Panc1 (cell line): ENCODE measurements at regions not wholly inside any gene's neighbourhood (a gene's known extent, or its start where the extent isn't known, plus 50 kb on each side); places are given as distances from the start of the nearest gene placed in this dataset.

Experiments used
- ATAC-seq: fragments of 200-7000 bp; cut with Tn5 transposase; 2 replicates; pipeline ENCODE4 v1.9.1; 2020; ENCODE audit warnings: mild to moderate bottlenecking, moderate library complexity
- BruUV-seq: library from RNA; stranded (reverse); fragments of 400-500 nt; replicated peaks from 2 replicates; lab custom pipeline; 2021; lab: Mats Ljungman, UMichigan
- CTCF ChIA-PET: fragments of 300-600 bp; sonication (Branson Sonifier 250); formaldehyde crosslinking; loops from one replicate; lab custom pipeline; 2022; ENCODE audit warnings: antibody characterized with exemption; lab: Charles Lee
- POLR2A ChIA-PET: fragments of 300-600 bp; sonication (Branson Sonifier 250); formaldehyde crosslinking; loops from one replicate; lab custom pipeline; 2022; ENCODE audit warnings: antibody characterized with exemption; lab: Charles Lee
- DNase-seq: peaks from one replicate; pipeline ENCODE4 v3.0.0-alpha.2; 2010; ENCODE audit warnings: low read depth, low spot score
- H3K27ac ChIP-seq: 2 replicates; pipeline ENCODE4 v1.5.1; 2011; ENCODE audit warnings: mild to moderate bottlenecking, low read length, inconsistent platforms
- H3K27me3 ChIP-seq: fragments of 200-500 bp; sonication (Bioruptor generic); 2 replicates; pipeline ENCODE4 v1.6.0; 2014; ENCODE audit warnings: low read length, inconsistent platforms; ENCODE audit not compliant: control insufficient read depth, insufficient read depth
- H3K36me3 ChIP-seq: fragments of 200-500 bp; sonication (Bioruptor generic); 2 replicates; pipeline ENCODE4 v1.5.1; 2014; ENCODE audit warnings: inconsistent platforms, mild to moderate bottlenecking, low read length, moderate library complexity; ENCODE audit not compliant: control insufficient read depth, insufficient read depth
- H3K4me1 ChIP-seq: 2 replicates; pipeline ENCODE4 v1.5.1; 2011; ENCODE audit warnings: inconsistent platforms, mild to moderate bottlenecking, low read length, moderate library complexity; ENCODE audit not compliant: control insufficient read depth, insufficient read depth
- H3K4me3 ChIP-seq, 2 experiments: 2 replicates each; pipeline ENCODE4 v1.5.1; 2011 to 2012; ENCODE audit warnings: low read depth in 2 of 2, low read length in 2 of 2, mild to moderate bottlenecking in 2 of 2, inconsistent platforms in 1 of 2, moderate library complexity in 1 of 2
- H3K9me3 ChIP-seq: fragments of 200-500 bp; sonication (Bioruptor generic); 2 replicates; pipeline ENCODE4 v1.5.1; 2014; ENCODE audit warnings: low read depth, mild to moderate bottlenecking, inconsistent platforms, low read length, moderate library complexity; ENCODE audit not compliant: control insufficient read depth, insufficient read depth
- POLR2AphosphoS5 ChIP-seq: IDR thresholded peaks from 2 replicates; pipeline ENCODE4 v1.6.1; 2012; ENCODE audit warnings: mild to moderate bottlenecking, low read depth, low read length, moderate library complexity
- SIN3A ChIP-seq: IDR thresholded peaks from 2 replicates; pipeline ENCODE4 v1.6.1; 2012; ENCODE audit warnings: low read depth, mild to moderate bottlenecking, low read length, moderate library complexity, borderline replicate concordance; ENCODE audit not compliant: insufficient read depth
- TCF7L2 ChIP-seq: IDR thresholded peaks from 2 replicates; pipeline ENCODE4 v1.6.1; 2011; ENCODE audit warnings: mild to moderate bottlenecking, low read depth, low read length, inconsistent platforms
- in situ Hi-C: cut with HindIII; loops from 2 replicates; pipeline ENCODE4 v1.10.0; 2016; ENCODE audit warnings: low sequenced_read_pairs, low pct_unique_long_range_greater_than_20kb
- intact Hi-C: fragments of 100-400 bp; cut with micrococcal nuclease; formaldehyde crosslinking; loops from one replicate; pipeline ENCODE4 v1.10.0; 2022; ENCODE audit not compliant: unreplicated experiment
- TF ChIP-seq, protein P1 (sequence below), 2 experiments: IDR thresholded peaks; 2 replicates each; pipeline ENCODE4 v1.6.1; 2011 to 2012; ENCODE audit warnings: low read depth in 2 of 2, control low read depth in 1 of 2, low read length in 1 of 2, mild to moderate bottlenecking in 1 of 2, moderate library complexity in 1 of 2; ENCODE audit not compliant: insufficient read depth in 1 of 2
- TF ChIP-seq, protein P2 (sequence below): fragments of 450-650 bp; IDR thresholded peaks from 2 replicates; pipeline ENCODE4 v1.5.1; 2017; ENCODE audit warnings: mild to moderate bottlenecking

DNA sequence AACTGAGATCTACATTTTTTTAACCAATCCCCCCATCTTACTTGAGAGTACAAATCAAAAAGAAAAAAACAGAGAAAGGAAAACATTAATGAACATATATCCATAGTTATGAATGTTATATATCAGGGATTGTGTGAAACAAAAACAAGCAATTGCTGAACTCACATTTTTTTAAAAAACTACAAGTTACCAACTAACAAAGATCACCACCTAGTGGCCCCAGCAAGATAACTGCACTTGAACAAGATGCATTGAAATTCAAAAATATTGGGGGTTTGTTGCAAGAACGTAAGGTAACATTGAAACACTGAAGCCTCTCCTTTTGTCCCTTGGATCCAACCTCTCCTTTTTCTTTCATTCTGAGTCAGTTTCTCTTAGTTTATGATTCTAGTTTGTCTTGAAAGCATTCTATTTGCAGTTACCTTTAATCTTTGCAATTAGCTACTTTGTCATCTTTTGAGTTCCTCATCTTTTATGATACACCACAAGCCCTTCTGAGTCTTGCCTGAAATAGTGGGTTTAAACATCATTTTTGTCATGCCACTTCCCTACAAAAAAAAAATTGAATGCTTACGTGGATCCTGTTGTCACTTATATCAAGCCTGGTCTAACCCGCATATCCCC lies 87.3 kb upstream of the TES start:
- ATAC-seq (no peak), DNase-seq (peak; percentile 17)
- CTCF ChIA-PET, result interaction anchor here (0.6 kb wide), 1 partner anchor 270 kb away, joined by 3 read pairs; no protein-coding TSS in a partner anchor
- Histone ChIP-seq H3K36me3 (no peaks in the 10 kb centered on the region), H3K9me3 (peaks cover 5% of the 10 kb centered on the region; the same call in 1 of the 2 replicates), H3K27me3 (peaks cover 14% of the 10 kb centered on the region), H3K27ac (no peak overlapping the region), H3K4me1 (no peaks in the 10 kb centered on the region), H3K4me3 (no peak overlapping the region)
- intact Hi-C loops, result no loop called here
- POLR2A ChIA-PET, result no interaction called here
- in situ Hi-C loops, result no loop called here
- no peak for TF ChIP-seq TCF7L2
- TF ChIP-seq, protein P1, sequence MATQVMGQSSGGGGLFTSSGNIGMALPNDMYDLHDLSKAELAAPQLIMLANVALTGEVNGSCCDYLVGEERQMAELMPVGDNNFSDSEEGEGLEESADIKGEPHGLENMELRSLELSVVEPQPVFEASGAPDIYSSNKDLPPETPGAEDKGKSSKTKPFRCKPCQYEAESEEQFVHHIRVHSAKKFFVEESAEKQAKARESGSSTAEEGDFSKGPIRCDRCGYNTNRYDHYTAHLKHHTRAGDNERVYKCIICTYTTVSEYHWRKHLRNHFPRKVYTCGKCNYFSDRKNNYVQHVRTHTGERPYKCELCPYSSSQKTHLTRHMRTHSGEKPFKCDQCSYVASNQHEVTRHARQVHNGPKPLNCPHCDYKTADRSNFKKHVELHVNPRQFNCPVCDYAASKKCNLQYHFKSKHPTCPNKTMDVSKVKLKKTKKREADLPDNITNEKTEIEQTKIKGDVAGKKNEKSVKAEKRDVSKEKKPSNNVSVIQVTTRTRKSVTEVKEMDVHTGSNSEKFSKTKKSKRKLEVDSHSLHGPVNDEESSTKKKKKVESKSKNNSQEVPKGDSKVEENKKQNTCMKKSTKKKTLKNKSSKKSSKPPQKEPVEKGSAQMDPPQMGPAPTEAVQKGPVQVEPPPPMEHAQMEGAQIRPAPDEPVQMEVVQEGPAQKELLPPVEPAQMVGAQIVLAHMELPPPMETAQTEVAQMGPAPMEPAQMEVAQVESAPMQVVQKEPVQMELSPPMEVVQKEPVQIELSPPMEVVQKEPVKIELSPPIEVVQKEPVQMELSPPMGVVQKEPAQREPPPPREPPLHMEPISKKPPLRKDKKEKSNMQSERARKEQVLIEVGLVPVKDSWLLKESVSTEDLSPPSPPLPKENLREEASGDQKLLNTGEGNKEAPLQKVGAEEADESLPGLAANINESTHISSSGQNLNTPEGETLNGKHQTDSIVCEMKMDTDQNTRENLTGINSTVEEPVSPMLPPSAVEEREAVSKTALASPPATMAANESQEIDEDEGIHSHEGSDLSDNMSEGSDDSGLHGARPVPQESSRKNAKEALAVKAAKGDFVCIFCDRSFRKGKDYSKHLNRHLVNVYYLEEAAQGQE (IDR thresholded peaks at IDR 0.05; ENCODE audit: insufficient read depth in 1 of 2, low read depth in 2 of 2, low read length in 1 of 2), result no peak
- no peak for TF ChIP-seq SIN3A
- TF ChIP-seq POLR2AphosphoS5, result no peak
- TF ChIP-seq, protein P2, sequence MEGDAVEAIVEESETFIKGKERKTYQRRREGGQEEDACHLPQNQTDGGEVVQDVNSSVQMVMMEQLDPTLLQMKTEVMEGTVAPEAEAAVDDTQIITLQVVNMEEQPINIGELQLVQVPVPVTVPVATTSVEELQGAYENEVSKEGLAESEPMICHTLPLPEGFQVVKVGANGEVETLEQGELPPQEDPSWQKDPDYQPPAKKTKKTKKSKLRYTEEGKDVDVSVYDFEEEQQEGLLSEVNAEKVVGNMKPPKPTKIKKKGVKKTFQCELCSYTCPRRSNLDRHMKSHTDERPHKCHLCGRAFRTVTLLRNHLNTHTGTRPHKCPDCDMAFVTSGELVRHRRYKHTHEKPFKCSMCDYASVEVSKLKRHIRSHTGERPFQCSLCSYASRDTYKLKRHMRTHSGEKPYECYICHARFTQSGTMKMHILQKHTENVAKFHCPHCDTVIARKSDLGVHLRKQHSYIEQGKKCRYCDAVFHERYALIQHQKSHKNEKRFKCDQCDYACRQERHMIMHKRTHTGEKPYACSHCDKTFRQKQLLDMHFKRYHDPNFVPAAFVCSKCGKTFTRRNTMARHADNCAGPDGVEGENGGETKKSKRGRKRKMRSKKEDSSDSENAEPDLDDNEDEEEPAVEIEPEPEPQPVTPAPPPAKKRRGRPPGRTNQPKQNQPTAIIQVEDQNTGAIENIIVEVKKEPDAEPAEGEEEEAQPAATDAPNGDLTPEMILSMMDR, result peak; percentile 76; the same call in 1 of the 2 replicates
- BruUV-seq, result no TSS peak

DNA sequence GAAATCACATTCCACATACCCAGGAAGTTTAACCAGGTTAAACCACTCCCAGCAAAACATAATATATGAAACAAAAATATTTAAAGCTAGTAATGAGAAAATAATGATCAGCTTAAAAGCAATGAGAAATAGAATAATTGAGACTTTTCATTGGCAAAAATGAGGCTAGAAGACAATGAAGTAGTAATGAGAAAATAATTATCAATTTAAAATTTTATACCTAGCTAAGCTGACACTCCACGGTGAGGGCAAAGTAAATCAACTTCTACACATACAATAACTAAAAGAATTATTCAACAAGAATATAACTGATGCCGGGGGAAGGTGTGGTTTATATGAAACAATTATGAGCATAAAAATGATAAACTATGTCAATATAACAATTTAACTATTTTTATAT lies 82.2 kb upstream of the TES start:
- POLR2A ChIA-PET, result interaction anchor here (0.7 kb wide), 1 partner anchor 25 kb away, joined by 3 read pairs; no protein-coding TSS in a partner anchor
- no peak for DNase-seq
- Histone ChIP-seq H3K9me3 (peaks cover 7% of the 10 kb centered on the region; the same call in 1 of the 2 replicates), H3K27ac (no peak overlapping the region), H3K36me3 (no peaks in the 10 kb centered on the region), H3K4me1 (no peaks in the 10 kb centered on the region; the same call in 1 of the 2 replicates), H3K27me3 (peaks cover 4% of the 10 kb centered on the region), H3K4me3 (no peak overlapping the region)
- ATAC-seq, result no peak
- in situ Hi-C loops, result no loop called here
- CTCF ChIA-PET, result no interaction called here
- intact Hi-C loops, result no loop called here
- no TSS peak for BruUV-seq
- TF ChIP-seq POLR2AphosphoS5 (no peak), TCF7L2 (no peak), SIN3A (no peak)
- TF ChIP-seq, protein P1 (IDR thresholded peaks at IDR 0.05; ENCODE audit: insufficient read depth in 1 of 2, low read depth in 2 of 2, low read length in 1 of 2), result no peak
- TF ChIP-seq, protein P2, result no peak
